Tongue (tissue), 1 donor: ENCODE measurements at regions not wholly inside any gene's neighbourhood (a gene's known extent, or its start where the extent isn't known, plus 50 kb on each side); places are given as distances from the start of the nearest gene placed in this dataset.
"Not testable (repeated sequence)": the region's sequence is repeated elsewhere in the genome, so short reads cannot be mapped to it uniquely, and the experiment has no call there.

Experiments used
- DNase-seq: peaks from one replicate; pipeline ENCODE4 v3.0.0-alpha.2; 2015

- no peak for DNase-seq
These were observed 151.7 kb upstream of the ASB18 start for GRCh38 chr2:236415684-236416444.

GRCh38 chr2:236417150-236417549 is 152.5 kb upstream of the ACKR3 start:
- DNase-seq, result no peak

- no peak for DNase-seq
These were observed 139.0 kb upstream of the ACKR3 start for GRCh38 chr2:236430584-236430983.

- peak; percentile 60 for DNase-seq
These were observed 135.0 kb upstream of the ACKR3 start for GRCh38 chr2:236434593-236434992.

- no peak for DNase-seq
These were observed 129.3 kb upstream of the ACKR3 start for GRCh38 chr2:236440110-236440881.

- no peak for DNase-seq
These were observed 125.4 kb upstream of the ACKR3 start for GRCh38 chr2:236444187-236444586.

GRCh38 chr2:236445678-236446077 is 123.9 kb upstream of the ACKR3 start:
- no peak for DNase-seq

GRCh38 chr2:236446521-236446920 is 123.1 kb upstream of the ACKR3 start:
- no peak for DNase-seq

- DNase-seq, result no peak
These were observed 120.4 kb upstream of the ACKR3 start for GRCh38 chr2:236449167-236449761.

GRCh38 chr2:236452238-236452637 is 117.4 kb upstream of the ACKR3 start:
- no peak for DNase-seq

GRCh38 chr2:236454076-236454475 is 115.5 kb upstream of the ACKR3 start:
- DNase-seq, result no peak

GRCh38 chr2:236459393-236459792 is 110.2 kb upstream of the ACKR3 start:
- DNase-seq, result no peak

- DNase-seq, result no peak
These were observed 105.5 kb upstream of the ACKR3 start for GRCh38 chr2:236464140-236464539.

GRCh38 chr2:236472720-236473495 is 96.7 kb upstream of the ACKR3 start:
- DNase-seq, result no peak

GRCh38 chr2:236473691-236474090 is 95.9 kb upstream of the ACKR3 start:
- no peak for DNase-seq

- no peak for DNase-seq
These were observed 89.8 kb upstream of the ACKR3 start for GRCh38 chr2:236479814-236480213.

- DNase-seq, result no peak
These were observed 86.5 kb upstream of the ACKR3 start for GRCh38 chr2:236483102-236483501.

GRCh38 chr2:236485519-236485918 is 84.1 kb upstream of the ACKR3 start:
- no peak for DNase-seq

GRCh38 chr2:236489083-236489482 is 80.5 kb upstream of the ACKR3 start:
- DNase-seq, result not testable (repeated sequence)

- DNase-seq, result no peak
These were observed 79.7 kb upstream of the ACKR3 start for GRCh38 chr2:236489895-236490404.

- no peak for DNase-seq
These were observed 73.3 kb upstream of the ACKR3 start for GRCh38 chr2:236496340-236496739.

- no peak for DNase-seq
These were observed 71.3 kb upstream of the ACKR3 start for GRCh38 chr2:236498369-236498768.
